DMS 273 (cell line): ENCODE measurements at regions not wholly inside any gene's neighbourhood (a gene's known extent, or its start where the extent isn't known, plus 50 kb on each side); places are given as distances from the start of the nearest gene placed in this dataset.
"Not testable (repeated sequence)": the region's sequence is repeated elsewhere in the genome, so short reads cannot be mapped to it uniquely, and the experiment has no call there.

Experiments used
- DNase-seq: peaks from one replicate; lab custom pipeline; 2025; ENCODE audit not compliant: unreplicated experiment; lab: John Stamatoyannopoulos, UW

DNA sequence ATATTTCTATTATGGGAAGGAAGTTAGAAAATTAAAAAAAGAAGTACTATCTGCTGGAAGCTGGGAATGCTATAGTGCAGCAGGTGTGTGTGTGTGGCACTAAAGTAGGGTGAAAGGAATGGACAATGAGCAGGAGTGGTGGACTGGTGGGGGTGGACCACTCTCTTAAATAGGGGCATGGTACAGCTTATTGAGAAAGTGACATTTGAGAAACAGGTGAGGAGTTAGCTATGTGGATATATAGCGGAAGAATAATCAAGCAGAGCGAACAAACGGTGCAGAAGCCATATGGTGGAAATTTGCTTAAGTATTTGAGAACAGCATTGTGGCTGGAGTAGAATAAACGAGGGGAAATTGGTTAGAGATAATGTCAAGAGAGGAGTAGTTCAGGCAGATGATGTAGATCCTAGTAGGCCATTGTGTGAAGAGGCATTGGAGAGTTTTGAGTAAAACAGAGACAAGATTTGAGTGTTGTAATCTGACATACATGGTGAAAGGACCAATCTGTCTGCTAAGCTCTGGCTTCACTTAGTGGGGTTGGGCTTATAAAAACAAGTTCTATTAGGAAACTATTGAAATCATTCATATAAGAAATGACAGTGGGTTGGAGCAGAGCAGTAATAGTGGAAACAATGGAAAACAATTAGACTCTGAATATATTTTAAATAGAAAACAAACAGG lies 149.2 kb upstream of the SYT10 start:
- DNase-seq, result no peak

DNA sequence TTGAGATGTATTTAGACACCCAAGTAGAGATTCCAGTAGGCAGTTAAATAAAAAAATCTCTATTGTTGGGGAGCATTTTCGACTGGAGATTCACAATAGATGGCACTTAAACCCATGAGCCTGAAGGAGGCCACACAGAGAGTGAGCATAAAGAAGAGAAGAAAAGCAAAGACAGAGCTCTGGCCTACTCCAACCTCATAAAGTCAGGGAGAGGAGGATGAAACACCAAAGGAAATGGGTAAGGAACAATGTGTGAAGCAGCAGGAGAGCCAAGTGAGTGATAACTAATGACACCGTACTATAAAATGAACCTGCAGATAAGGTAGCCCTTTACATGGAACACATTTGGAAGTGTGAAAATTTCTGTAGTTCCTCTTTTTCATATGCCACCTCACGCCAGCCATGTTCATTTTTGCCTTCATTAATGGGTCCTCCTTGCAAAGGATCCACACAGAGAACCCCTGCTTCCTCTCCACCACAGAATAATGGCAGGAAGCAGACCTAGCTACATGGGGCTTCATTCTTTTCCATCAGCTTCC lies 150.0 kb upstream of the SYT10 start:
- DNase-seq, result no peak

DNA sequence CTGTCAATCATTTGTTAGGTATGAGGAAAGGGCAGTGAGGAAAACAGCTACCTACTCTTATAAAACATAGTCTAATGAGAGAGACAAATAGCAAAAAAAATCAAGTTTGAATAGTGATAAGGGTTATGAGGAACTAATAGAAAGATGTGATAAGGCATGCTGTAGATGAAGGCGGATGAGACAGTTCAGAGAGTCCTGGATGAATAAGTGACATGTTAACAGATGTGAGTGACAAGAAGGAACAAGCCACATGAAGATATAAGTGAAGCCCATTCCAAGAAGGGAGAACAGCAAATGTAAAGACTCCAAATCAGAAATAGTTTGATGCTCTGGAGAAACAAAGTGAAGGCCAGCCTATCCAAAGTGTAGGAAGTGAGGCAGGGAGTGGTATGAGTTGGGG lies 154.1 kb upstream of the SYT10 start:
- DNase-seq, result no peak

DNA sequence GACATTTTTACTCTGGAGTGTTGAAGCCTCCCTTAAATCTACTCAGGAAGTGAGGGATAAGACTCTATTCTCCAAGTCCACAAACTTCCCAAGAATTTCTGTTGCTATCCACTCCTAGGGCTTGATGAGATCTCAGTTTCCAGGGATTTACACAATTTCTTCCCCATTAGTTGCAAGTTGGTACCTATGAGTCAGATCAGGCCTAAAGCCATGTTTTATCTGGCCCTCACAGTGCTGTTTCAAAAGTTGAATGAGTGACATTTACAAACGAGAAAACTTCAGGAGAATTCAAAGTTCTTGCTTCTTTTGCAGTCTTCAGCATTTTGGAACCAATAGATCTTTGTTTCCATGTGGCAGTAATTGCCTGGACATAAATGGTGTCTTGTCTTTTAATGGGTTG lies 156.4 kb upstream of the SYT10 start:
- no peak for DNase-seq

DNA sequence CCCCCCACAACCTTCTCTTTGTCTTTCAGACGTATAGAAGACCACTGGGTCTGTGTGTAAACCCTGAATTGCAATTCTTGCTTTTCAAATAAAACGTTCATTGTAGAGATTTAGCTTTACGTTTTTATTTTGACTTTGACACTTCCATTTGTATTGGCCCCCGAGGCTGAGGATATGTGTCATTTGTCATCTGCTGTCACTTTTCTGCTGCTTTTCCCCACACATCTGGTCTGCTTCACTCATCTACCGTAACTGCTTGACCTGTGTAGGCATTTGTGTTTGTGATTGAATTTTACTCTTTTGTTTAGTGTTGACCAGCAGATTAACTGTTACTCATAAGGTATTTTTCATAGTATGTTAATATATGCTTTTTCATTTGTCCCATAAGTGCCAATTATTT lies 157.2 kb upstream of the SYT10 start:
- DNase-seq, result no peak

DNA sequence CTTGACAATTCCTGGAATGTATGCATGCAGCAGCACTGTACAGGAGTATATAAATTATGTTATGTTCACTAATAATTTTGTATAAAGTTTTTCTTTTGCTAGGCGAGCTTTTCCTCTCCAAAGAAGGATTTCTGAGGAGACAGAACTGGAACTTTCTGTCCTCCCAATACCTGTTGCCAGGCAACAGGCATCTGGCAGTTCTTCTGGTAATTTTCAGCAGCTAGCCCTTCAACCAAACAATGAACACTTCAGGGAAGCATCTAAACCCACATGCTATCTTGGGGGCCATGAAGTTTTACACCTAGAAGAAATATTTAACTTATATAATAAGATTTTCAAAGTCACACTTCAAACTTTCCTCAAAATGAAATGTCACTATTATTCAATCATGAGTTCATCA lies 162.9 kb upstream of the SYT10 start:
- no peak for DNase-seq

DNA sequence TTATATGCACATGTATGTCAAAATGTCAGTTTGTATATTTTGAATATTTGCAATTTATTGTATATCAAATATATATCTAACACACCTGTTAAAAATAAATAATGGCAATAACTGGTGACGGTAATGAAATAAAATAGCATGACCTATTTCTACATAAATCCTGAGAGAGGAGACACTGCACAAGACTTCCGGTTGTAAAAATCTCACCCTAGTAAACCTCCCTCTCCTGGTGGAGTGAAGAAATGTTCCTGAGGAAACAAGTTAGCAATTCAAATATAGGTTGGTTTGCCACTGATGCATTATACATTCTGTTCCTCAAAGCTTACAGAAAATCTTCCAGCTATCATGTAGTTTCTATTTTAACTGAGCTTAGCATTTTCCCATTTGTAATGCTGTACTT lies 166.1 kb upstream of the SYT10 start:
- peak; percentile 6 for DNase-seq

DNA sequence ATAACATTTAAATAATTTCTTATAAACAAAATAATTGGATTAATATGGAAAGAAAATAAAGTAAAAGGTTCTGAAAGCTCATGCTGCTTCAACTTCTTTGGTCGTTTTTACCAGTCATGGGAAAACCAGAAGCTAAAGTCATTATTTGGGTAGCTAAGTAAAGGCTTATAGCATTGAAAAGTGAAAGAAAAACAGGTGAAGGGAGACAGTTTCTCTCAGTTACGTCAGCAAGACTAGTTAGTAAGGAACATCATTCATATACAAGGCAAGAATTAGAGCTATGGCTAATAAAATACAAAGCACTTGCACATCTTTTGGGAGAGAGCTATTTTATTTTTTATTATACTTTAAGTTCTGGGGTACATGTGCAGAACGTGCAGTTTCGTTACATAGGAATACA lies 170.3 kb upstream of the SYT10 start:
- no peak for DNase-seq

DNA sequence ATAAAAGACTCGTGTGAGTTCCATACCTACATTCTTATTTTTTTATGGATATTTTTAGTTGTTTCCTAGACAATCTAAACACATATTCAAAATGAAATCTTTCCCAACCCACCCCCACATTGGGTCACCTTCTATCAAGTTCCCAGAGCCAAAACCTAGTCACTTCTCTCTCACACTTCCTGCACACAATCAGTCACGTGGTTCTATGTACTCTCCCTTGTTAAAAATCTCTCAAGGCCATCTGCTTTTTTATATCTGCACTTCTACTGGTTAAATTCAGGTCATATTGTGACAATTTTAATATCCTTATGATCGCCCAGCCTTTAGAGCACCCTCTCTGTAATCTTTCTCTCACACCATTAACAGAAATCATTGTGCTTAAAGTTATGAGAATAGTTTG lies 175.0 kb upstream of the SYT10 start:
- no peak for DNase-seq

DNA sequence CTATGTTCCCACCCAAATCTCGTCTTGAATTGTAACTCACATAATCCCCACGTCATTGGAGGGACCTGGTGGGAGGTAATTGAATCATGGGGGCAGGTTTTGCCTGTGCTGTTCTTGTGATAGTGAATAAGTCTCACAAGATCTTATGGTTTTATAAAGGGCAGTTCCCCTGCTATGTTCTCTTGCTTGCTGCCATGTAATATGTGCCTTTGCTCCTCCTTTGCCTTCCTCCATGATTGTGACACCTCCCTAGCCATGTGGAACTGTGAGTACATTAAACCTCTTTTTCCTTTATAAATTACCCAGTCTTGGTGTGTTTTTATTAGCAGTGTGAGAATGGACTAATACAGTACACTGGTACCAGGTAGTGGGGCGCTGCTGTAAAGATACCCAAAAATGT lies 177.6 kb upstream of the SYT10 start:
- DNase-seq, result no peak

DNA sequence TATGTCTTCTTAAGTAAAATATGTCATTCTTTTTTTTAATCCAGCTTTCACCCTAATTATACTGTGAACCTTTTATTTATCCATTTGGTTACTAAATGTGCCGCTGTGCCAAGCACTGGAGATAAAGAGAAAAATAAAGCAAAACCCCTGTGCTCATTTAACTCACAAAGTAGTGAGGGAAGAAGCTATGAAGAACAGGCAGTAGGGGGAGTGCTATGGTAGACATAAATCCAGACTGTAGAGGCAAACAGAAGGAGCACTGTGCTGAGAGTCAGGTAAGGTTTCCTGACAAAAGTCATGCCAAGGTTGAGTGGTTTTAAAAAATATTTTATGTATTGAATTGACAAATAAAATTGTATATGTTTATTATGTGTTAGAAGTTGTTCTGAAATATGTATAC lies 188.5 kb upstream of the SYT10 start:
- no peak for DNase-seq

DNA sequence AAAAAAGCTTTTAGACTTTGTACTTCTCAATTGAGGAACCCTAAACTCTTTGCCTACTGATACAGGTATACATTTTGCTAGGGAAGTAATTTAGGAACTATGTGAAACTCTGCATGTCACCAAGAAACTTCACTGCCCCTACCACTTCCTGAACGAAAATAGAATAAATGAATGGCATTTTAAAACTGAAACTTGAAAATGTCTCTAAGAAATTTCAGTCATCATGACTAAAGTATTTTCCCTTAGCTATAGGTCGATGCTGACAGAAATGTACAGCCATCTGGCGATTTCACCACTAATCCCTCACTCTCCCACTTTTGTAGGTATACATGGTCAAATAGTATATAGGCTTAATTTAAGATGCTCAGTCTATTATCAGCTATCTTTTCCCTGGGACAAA lies 194.9 kb upstream of the SYT10 start:
- DNase-seq, result no peak

DNA sequence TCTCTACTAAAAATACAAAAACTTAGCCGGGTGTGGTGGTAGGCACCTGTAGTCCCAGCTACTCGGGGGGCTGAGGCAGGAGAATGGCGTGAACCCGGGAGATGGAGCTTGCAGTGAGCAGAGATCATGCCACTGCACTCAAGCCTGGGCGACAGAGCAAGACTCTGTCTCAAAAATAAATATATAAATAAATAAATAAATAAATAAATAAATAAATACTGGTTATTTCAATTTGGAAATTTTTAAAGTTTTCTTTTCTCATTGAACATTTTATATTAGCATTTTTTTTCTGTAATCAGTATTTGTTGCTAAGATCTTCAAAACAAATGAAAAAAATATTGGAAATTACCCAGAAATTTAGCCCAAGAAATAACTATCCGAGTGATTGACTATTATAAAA lies 197.3 kb upstream of the SYT10 start:
- DNase-seq, result not testable (repeated sequence)

DNA sequence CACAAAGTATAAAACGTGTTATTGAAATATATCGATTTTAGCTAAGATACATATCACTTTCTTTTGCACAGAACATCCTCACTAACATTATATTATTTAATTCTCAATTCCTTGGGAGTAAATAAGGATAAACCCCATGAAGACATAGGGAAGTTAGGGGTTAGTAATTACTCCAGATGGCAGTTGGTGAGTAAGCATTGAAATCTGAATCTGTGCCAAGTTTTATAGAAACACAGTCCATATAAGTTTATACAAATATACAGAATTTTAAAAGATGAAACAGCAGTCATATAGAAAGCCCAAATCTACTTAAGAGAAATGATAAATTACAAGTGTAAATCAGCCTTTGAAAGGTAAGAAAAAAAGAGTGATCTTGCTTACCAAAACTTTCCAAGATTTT lies 200.4 kb upstream of the SYT10 start:
- no peak for DNase-seq

DNA sequence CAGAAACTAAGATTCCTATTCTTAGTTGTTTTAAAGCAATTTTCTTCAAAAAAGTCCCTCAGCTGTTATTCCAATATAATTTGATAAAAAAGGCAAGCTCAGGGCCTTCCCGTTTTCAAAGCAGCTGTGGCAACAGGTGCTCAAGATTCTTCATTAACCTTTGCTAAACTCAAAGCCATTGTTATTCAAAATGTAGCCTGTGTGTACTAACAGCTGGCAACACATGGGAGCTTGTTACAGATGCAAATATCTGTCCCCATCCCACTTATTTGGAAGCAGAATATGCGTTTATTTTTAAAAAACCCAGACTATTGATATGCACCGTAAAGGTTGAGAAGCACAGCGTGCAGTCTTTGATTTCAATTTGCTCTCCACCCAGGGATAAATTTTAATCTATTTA lies 210.4 kb upstream of the SYT10 start:
- DNase-seq, result no peak

DNA sequence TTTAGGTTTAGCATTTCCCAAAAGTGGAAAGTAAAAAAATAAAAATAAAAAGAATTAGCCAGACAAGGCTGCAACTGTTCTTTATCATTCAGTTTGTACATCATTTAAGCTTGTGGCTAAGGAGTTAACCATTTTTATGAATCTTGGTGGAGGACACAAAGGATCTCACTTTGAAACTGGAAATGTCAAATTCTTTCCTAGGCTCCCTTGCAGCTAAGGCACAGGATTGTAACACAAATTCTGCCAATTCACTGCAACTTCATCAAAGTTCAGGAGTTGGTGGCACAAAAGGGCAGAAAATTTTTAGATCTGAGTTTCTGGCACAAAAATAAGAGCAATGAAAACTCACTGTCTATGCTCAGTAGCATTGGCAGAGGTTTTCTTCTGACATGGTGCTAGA lies 211.2 kb upstream of the SYT10 start:
- DNase-seq, result no peak

DNA sequence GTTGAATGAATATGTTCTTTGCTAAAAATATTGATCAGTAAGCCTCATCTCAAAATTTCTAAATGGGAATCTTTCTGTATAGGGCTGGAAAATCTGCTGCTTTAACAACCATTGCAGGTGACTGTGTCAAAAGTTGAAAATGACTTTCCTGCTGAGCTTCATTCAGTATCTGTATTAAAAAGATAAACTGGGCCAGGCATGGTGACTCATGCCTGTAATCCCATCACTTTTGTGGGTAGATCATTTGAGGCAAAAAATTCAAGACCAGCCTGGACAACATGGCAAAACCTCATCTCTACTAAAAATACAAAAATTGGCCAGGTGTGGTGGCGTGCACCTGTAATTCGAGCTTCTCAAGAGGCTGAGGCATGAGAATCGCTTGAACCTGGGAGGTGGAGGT lies 213.7 kb upstream of the SYT10 start:
- DNase-seq, result no peak

DNA sequence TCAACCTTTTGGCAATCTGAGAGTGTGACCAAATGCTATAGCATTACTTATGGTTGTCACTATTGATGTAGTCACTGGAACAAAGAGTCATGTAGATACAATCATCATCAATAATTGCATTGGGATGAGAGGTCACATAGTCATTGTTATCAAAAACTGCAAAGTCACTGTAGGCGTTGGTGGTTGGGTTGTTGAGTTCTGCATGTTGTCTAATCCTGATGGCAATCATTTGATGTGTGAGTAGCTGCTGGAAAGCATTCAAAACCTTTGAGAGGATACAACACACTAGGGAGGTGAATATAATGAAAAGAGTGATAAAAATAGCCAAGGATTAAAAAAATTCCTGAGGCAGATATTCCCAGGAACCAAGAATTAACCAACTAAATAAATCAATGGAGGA lies 214.7 kb upstream of the SYT10 start:
- DNase-seq, result no peak

DNA sequence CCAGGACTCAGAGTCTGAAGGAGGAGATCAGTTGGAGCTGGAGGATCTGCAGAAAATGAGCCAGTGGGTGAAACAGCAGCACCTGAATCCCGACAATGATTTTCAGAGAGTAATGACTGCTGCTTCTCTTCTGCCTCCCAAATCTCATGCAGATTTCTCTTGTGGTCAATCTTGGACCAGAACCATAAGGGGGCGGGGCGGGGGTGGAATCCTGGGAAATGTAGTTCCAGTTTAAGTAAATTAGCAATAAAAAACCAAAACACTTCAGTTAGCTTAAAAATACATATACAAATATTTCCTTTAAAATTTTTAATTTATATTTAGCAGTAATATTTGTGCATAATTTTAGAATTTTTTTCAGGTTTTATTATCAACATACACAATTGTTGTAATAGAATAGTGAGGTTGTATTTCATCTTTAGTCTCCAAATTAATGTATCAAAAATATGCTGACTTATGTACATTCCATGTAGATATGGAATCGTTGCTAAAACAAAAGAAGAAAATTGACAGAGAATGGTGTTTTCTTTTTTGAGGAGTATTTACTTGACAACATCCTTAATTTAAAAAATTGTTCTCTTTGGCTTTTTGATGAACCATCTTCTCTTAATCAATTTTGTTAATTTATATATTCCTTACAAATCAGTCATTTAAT lies 223.5 kb upstream of the SYT10 start:
- DNase-seq, result no peak

DNA sequence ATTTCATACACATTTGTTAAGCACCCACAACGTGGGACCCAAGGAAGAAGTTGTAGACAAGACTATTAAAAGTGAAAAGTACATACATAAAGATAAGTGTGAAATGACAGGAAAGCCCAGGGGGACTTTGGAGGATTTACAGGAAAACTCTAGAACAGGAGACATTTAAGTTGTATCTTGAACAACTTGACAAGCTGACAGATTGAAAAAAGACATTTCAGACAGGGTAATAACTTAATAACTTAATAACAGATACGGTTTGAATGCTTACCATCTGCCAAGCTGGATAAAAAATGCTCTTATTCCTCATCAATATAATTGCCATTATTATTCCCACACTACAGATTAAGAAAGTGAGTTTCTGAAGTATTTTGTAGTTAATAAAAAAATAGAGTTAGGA lies 229.7 kb upstream of the SYT10 start:
- DNase-seq, result no peak

DNA sequence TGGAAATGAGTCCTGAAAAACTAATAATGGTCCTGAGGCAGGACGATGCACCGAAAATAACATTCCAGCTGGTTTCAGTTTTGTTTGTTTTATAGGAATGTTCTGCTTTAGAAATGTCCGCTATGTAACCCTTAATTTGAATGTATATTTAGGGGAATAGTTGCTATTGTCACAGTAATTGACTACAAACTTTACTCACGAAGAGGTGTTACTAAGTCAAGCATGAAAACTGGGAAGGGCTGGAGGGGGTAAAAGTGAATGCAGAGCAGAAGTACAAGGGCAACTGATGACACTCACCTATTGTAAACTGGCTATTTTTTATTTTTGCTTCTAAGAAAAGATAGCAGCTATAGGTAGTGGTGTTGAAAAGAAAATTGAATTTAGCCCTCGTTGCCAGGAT lies 230.7 kb upstream of the SYT10 start:
- no peak for DNase-seq

DNA sequence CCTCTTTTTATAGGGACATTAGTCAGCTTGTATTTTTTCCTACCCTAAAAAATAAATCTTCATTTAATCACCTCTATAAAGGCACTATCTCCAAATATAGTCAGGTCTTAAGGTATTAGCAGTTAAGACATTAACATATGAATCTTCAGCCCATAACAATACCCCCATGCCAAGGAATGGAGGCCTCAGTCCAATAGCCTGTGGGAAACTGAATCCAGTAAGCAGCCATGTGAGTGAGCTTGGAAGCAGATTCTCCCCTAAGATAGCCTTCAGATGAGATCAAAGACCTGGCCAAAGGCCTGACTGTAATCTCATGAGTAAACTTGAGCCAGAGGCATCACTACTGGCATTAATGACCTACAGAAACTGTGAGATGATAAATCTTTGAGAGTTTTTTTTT lies 232.1 kb upstream of the SYT10 start:
- no peak for DNase-seq
